Testis (tissue), 2 donors: ENCODE measurements at regions not wholly inside any gene's neighbourhood (a gene's known extent, or its start where the extent isn't known, plus 50 kb on each side); places are given as distances from the start of the nearest gene placed in this dataset.

Experiments
- CTCF ChIP-seq, 3 experiments: fragments of 450-650 bp in 2 of 3; fragments of 200-600 bp in 1 of 3; sonication (generic) in 1 of 3; IDR thresholded peaks; one replicate each; pipeline ENCODE4 v1.5.1; 2016 to 2019; ENCODE audit warnings: antibody characterized with exemption in 3 of 3, mild to moderate bottlenecking in 2 of 3, moderate library complexity in 1 of 3
- POLR2A ChIP-seq: fragments of 450-650 bp; IDR thresholded peaks from one replicate; pipeline ENCODE4 v1.6.1; 2017; ENCODE audit warnings: antibody characterized with exemption, mild to moderate bottlenecking, moderate library complexity

- TF ChIP-seq CTCF (IDR thresholded peaks at IDR 0.05): no peak
- TF ChIP-seq POLR2A: no peak
Observed at GRCh38 chr10:88207121-88207546, 343.7 kb downstream of the PTEN start.
